A549 (cell line): ENCODE measurements at regions not wholly inside any gene's neighbourhood (a gene's known extent, or its start where the extent isn't known, plus 50 kb on each side); places are given as distances from the start of the nearest gene placed in this dataset.
"Not testable (repeated sequence)": the region's sequence is repeated elsewhere in the genome, so short reads cannot be mapped to it uniquely, and the experiment has no call there.

ENCODE experiments used
- ATAC-seq, 2 experiments: fragments of 200-7000 bp in 1 of 2; fragments of >200 bp in 1 of 2; cut with Nextera tagmentation in 1 of 2; cut with Tn5 transposase in 1 of 2; 3 replicates each; pipeline versions ENCODE4 v1.8.0 to v1.9.1; 2018 to 2020; ENCODE audit warnings: mild to moderate bottlenecking in 1 of 2, moderate library complexity in 1 of 2
- CTCF ChIA-PET: fragments of 300-600 bp; sonication (Branson Sonifier 250); formaldehyde crosslinking; extraction: SDS; loops from one replicate; lab custom pipeline; 2021; ENCODE audit warnings: antibody characterized with exemption, inconsistent platforms; lab: Yijun Ruan, JAX
- POLR2A ChIA-PET: fragments of 350-600 bp; formaldehyde crosslinking; extraction: SDS; loops from one replicate; lab custom pipeline; 2021; ENCODE audit warnings: antibody characterized with exemption, inconsistent platforms; lab: Yijun Ruan, JAX
- DNase-seq, 2 experiments: peaks; one replicate each; pipeline versions ENCODE4 v3.0.0 to v3.0.0-alpha.2; 2011 to 2016; ENCODE audit warnings: low read depth in 1 of 2, low spot score in 1 of 2
- FAIRE-seq: peaks from 2 replicates; lab custom pipeline; 2011; peaks lifted over from hg19 to GRCh38; lab: Jason Lieb, UNC
- H3K27ac ChIP-seq, 2 experiments: fragments of >200 bp; sonication (Bioruptor Twin); formaldehyde crosslinking; 3 replicates each; pipeline ENCODE4 v1.5.1; 2016 to 2017
- H3K4me1 ChIP-seq: fragments of >200 bp; sonication (Bioruptor Twin); formaldehyde crosslinking; 3 replicates; pipeline ENCODE4 v1.6.1; 2016
- H3K4me2 ChIP-seq: fragments of >200 bp; sonication (Bioruptor Twin); formaldehyde crosslinking; 3 replicates; pipeline ENCODE4 v1.6.1; 2016
- H3K4me3 ChIP-seq: fragments of >200 bp; sonication (Bioruptor Twin); formaldehyde crosslinking; 3 replicates; pipeline ENCODE4 v1.5.1; 2016
- H3K9me3 ChIP-seq: fragments of >200 bp; sonication (Bioruptor Twin); formaldehyde crosslinking; 3 replicates; pipeline ENCODE4 v1.6.1; 2016
- BCL3 ChIP-seq: fragments of >200 bp; sonication (Bioruptor Twin); formaldehyde crosslinking; IDR thresholded peaks from 3 replicates; pipeline ENCODE4 v1.6.1; 2016
- CEBPB ChIP-seq, 2 experiments: fragments of >200 bp in 1 of 2; sonication (Bioruptor Twin) in 1 of 2; formaldehyde crosslinking in 1 of 2; IDR thresholded peaks; 2 replicates each; pipeline ENCODE4 v1.6.1; 2012 to 2016
- HDAC2 ChIP-seq: fragments of 200-600 bp; sonication (generic); IDR thresholded peaks from 2 replicates; pipeline ENCODE4 v1.6.1; 2016
- JUN ChIP-seq, 2 experiments: fragments of >200 bp; sonication (Bioruptor Twin); formaldehyde crosslinking; IDR thresholded peaks; 2 replicates in 1 of 2; 3 replicates in 1 of 2; pipeline ENCODE4 v1.6.1; 2016 to 2017
- RAD21 ChIP-seq, 2 experiments: fragments of >200 bp in 1 of 2; sonication (Bioruptor Twin) in 1 of 2; formaldehyde crosslinking in 1 of 2; IDR thresholded peaks in 1 of 2; conservative IDR thresholded peaks in 1 of 2; 2 replicates in 1 of 2; 3 replicates in 1 of 2; pipeline ENCODE4 v1.6.1; 2012 to 2018; ENCODE audit warnings: inconsistent platforms in 1 of 2
- SMC3 ChIP-seq: fragments of >200 bp; sonication (Bioruptor Twin); formaldehyde crosslinking; IDR thresholded peaks from 3 replicates; pipeline ENCODE4 v1.6.1; 2018; ENCODE audit warnings: inconsistent platforms
- ZNF302 ChIP-seq: fragments of 250-450 bp; sonication (Bioruptor Pico); IDR thresholded peaks from 2 replicates; pipeline ENCODE4 v1.9.0; 2021; ENCODE audit warnings: inconsistent platforms, mild to moderate bottlenecking, moderate library complexity
- WGBS: methylation state at CpG from one replicate; pipeline ENCODE4 v1.1.6; 2017; ENCODE audit errors: missing lambda C conversion rate; 5-methylcytosine and 5-hydroxymethylcytosine counted together
- TF ChIP-seq, protein P1 (sequence below): fragments of >200 bp; sonication (Bioruptor Twin); formaldehyde crosslinking; IDR thresholded peaks from 3 replicates; pipeline ENCODE4 v1.5.1; 2016
- TF ChIP-seq, protein P2 (sequence below): IDR thresholded peaks from 2 replicates; pipeline ENCODE4 v1.6.1; 2012; ENCODE audit warnings: low read depth, borderline replicate concordance
- TF ChIP-seq, protein P3 (sequence below): fragments of 250-450 bp; sonication (Bioruptor Pico); IDR thresholded peaks from 2 replicates; pipeline ENCODE4 v1.5.0; 2020; ENCODE audit warnings: low read depth, mild to moderate bottlenecking, moderate library complexity

DNA sequence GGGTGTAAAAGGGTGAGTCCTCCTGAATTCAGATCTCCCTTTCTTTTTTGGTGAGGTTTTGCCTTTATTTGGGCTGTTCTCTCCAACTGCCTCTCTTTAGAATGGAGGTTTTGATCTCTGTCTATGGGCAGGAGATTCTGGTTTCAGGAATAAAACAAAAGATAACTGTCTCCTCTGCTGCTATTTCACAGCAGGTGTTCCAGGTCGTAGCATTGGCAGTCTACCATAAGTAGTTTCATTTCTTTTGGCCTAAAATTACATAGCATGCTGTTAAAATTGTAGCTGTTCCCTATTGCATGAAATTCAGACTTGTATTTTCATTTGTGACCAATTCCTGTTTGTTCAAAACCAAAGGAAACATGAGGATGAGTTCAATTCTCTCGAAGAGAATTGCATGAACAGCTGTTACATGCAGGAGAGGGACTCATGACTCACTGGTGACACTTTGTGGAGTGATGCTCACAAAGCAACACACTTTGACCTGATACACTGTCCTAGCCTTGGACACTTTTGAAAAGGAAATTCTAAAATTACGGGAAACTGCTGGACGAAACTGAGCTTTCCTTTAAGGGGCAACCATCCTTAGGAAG lies 76.8 kb upstream of the SIRPG start:
- peak; percentile 67 to 70; a peak in 4 of 6 replicates for ATAC-seq
- DNase-seq, result peak in 1 of 2 experiments; percentile 35
- ChIA-PET CTCF (interaction anchor here (0.7 to 2.4 kb wide), 12 partner anchors 11 to 521 kb away, joined by 3 to 12 read pairs (median 4); no protein-coding TSS in a partner anchor), POLR2A (no interaction called here)
- Histone ChIP-seq H3K4me3 (no peak overlapping the region), H3K4me2 (no peak overlapping the region), H3K27ac (no peak overlapping the region), H3K9me3 (no peaks in the 10 kb centered on the region), H3K4me1 (no peaks in the 10 kb centered on the region)
- FAIRE-seq, result peak; percentile 61
- 31% methylated on average over 4 of the region's 4 CpGs for WGBS
- TF ChIP-seq HDAC2, result no peak
- peak; percentile 44 to 56; a peak in 4 of 5 replicates for TF ChIP-seq RAD21 (conservative IDR thresholded peaks at IDR 0.05 in 1 of 2, IDR thresholded peaks at IDR 0.05 in 1 of 2)
- TF ChIP-seq, protein P1, sequence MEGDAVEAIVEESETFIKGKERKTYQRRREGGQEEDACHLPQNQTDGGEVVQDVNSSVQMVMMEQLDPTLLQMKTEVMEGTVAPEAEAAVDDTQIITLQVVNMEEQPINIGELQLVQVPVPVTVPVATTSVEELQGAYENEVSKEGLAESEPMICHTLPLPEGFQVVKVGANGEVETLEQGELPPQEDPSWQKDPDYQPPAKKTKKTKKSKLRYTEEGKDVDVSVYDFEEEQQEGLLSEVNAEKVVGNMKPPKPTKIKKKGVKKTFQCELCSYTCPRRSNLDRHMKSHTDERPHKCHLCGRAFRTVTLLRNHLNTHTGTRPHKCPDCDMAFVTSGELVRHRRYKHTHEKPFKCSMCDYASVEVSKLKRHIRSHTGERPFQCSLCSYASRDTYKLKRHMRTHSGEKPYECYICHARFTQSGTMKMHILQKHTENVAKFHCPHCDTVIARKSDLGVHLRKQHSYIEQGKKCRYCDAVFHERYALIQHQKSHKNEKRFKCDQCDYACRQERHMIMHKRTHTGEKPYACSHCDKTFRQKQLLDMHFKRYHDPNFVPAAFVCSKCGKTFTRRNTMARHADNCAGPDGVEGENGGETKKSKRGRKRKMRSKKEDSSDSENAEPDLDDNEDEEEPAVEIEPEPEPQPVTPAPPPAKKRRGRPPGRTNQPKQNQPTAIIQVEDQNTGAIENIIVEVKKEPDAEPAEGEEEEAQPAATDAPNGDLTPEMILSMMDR, result peak; percentile 32; the same call in 2 of the 3 replicates
- TF ChIP-seq SMC3, result peak; percentile 40; the same call in 2 of the 3 replicates

DNA sequence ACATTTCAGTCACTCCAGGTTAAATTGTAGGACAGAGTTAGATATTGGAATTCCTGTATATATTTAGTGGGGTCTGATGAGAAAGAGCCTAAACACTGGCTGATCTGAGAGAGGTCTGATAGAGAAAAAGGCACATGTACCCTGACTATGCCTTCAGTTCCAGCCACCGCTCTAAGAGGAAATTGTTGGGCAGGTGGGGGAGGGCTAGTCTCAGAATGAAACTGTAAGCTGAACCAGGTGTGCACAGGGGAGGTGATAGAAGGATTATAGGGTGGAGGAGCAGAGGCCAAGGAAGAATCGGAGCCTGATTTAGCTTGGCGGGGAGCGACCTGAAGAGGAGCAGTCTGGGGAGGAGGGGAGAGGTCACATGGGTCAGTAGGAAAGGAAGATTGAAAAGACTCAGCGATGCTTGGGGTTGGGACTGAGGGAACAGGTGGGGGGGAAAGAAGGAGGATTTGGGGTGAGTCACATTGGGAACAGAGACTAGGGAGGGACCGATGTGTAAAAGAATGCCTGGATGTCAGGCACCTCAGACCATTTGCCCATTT lies 74.3 kb upstream of the SIRPG start:
- H3K4me3 ChIP-seq, POLR2A ChIA-PET, H3K27ac ChIP-seq, ATAC-seq, CTCF ChIA-PET, DNase-seq, FAIRE-seq, H3K9me3 ChIP-seq, H3K4me2 ChIP-seq, H3K4me1 ChIP-seq: not testable (repeated sequence)
- 80% methylated on average over 6 of the region's 6 CpGs for WGBS

DNA sequence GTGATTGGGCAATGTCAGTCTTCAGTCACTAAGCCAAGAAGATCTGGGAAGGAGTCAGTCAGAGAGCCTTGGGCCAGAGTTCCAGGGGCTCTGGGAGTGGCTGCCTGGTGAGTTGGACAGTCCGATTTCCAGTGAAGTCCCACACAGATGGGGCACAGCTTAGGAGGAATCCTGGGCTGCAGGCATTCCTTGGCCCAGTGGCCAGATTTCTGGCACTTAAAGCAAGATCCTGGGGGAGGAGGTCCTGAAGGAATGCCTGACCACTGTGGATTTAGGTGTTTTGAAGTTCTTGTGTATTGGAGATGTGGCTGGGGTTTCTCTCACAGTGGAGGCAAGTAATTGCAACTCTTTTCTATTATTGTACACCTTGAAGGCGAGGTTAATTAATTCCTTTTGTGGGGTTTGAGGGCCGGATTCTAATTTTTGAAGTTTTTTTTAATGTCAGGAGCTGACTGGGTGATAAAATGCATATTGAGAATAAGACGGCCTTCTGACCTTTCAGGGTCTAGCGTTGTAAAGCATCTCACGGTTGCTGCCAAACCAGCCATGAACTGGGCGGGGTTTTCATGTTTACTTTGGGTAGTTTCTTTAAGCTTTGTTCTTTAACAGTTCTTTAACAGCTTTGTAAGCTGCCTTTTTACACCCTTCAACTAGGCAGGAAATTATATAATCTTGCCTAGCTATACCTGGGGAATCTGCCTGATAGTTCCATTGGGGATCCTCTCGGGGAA lies 73.6 kb upstream of the SIRPG start:
- H3K27ac ChIP-seq, H3K9me3 ChIP-seq, DNase-seq, ATAC-seq, POLR2A ChIA-PET, H3K4me1 ChIP-seq, H3K4me2 ChIP-seq, CTCF ChIA-PET, H3K4me3 ChIP-seq, FAIRE-seq: not testable (repeated sequence)
- WGBS, result 39% methylated on average over 8 of the region's 8 CpGs

DNA sequence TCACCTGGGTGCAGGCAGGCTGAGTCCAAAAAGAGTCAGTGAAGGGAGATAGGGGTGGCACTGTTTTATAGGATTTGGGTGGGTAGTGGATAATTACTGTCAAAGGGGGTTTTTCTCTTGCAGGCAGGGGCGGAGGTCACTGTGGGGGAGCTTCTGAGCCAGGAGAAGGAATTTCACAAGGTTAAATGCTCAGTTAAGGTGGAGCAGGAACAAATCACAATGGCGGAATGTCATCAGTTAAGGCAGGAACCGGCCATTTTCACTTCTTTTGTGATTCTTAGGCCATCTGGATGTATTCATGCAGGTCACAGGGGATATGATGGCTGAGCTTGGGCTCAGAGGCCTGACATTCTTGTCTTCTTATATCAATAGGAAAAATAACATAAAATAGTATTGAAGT lies 69.7 kb upstream of the SIRPG start:
- ATAC-seq, DNase-seq, H3K4me2 ChIP-seq, POLR2A ChIA-PET, H3K9me3 ChIP-seq, CTCF ChIA-PET, H3K27ac ChIP-seq, H3K4me3 ChIP-seq, H3K4me1 ChIP-seq, FAIRE-seq: not testable (repeated sequence)
- WGBS, result 33% methylated on average over 3 of the region's 3 CpGs

DNA sequence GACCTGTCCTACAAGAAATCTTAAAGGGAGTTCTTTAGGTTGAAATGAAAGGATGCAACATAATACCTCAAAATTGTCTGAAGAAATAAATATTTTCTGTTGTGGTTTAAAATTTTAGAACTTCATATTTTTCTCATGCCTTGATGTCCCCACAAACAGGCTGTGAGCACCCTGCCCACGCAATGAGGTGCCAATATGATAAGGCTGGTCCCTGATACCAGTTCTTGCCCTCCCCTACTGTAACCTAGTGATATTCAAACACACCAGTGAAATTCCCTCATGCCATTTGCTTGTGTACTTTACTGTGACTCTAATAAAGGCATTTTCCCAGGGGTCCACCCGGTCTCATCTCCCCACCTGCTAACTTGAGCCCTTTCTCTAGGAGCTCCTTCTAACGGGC lies 67.3 kb upstream of the SIRPG start:
- FAIRE-seq (no peak), DNase-seq (no peak), ATAC-seq (no peak)
- ChIA-PET POLR2A (no interaction called here), CTCF (interaction anchor here (1.2 kb wide), 1 partner anchor 216 kb away, joined by 4 read pairs; no protein-coding TSS in a partner anchor)
- 0 out of 3 replicates have a peak, but pooled peaks cover 4% of the 10 kb centered on the region for H3K9me3 ChIP-seq
- H3K27ac ChIP-seq, result no peak overlapping the region
- WGBS, result 6% methylated on average over 3 of the region's 3 CpGs
- no peaks in the 10 kb centered on the region for H3K4me1 ChIP-seq
- H3K4me2 ChIP-seq, result no peak overlapping the region
- H3K4me3 ChIP-seq, result no peak overlapping the region
- TF ChIP-seq, protein P2, sequence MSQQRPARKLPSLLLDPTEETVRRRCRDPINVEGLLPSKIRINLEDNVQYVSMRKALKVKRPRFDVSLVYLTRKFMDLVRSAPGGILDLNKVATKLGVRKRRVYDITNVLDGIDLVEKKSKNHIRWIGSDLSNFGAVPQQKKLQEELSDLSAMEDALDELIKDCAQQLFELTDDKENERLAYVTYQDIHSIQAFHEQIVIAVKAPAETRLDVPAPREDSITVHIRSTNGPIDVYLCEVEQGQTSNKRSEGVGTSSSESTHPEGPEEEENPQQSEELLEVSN, result no peak
- no peak for TF ChIP-seq ZNF302 (CRISPR knock-in tag)
- no peak for TF ChIP-seq CEBPB (IDR thresholded peaks at IDR 0.05)
- TF ChIP-seq, protein P3, sequence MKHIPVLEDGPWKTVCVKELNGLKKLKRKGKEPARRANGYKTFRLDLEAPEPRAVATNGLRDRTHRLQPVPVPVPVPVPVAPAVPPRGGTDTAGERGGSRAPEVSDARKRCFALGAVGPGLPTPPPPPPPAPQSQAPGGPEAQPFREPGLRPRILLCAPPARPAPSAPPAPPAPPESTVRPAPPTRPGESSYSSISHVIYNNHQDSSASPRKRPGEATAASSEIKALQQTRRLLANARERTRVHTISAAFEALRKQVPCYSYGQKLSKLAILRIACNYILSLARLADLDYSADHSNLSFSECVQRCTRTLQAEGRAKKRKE (CRISPR knock-in tag), result no peak
- TF ChIP-seq JUN (IDR thresholded peaks at IDR 0.05), result no peak
- TF ChIP-seq BCL3, result no peak
- TF ChIP-seq, protein P1, result no peak
